HG03521 (cell line): ENCODE measurements at regions not wholly inside any gene's neighbourhood (a gene's known extent, or its start where the extent isn't known, plus 50 kb on each side); places are given as distances from the start of the nearest gene placed in this dataset.
"Not testable (repeated sequence)": the region's sequence is repeated elsewhere in the genome, so short reads cannot be mapped to it uniquely, and the experiment has no call there.

Source experiments
- ATAC-seq: cut with Tn5 transposase; IDR thresholded peaks from one replicate; pipeline ENCODE4 v1.9.1; 2021; ENCODE audit warnings: mild to moderate bottlenecking, moderate library complexity; ENCODE audit not compliant: unreplicated experiment

DNA sequence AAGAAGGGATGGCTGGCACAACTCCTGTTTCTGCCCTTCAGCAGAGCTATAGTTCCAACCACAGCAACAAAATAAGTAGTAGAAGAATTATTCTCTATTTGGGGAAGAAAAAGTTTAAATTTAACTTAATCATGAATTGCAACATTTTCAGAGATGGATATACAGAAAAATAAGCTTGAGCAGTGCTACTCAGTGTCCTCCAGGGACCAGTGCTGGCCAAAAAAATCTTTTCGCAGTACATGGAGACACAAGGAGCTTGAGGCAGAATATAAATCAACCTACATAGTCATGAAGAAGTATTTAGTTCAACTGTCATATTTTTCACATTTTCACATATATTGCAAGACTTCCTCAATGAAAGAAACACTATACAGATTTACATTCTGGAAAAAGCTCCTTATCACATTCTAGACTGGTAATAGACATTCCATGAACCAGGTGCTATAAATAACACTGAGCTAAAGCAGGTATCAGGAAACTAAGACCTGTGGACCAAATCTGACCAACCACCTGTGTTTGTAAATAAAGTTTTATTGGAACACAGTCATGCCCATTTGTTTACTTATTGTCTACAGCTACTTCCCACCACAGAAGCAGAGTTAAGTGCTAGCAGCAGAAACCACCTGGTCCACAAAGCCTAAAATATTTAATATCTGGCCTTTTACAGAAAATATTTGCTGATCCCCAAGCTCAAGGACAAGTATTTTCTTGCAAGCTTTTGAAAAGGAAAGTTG, 101.9 kb downstream of the RGS21 start:
- ATAC-seq = no peak

DNA sequence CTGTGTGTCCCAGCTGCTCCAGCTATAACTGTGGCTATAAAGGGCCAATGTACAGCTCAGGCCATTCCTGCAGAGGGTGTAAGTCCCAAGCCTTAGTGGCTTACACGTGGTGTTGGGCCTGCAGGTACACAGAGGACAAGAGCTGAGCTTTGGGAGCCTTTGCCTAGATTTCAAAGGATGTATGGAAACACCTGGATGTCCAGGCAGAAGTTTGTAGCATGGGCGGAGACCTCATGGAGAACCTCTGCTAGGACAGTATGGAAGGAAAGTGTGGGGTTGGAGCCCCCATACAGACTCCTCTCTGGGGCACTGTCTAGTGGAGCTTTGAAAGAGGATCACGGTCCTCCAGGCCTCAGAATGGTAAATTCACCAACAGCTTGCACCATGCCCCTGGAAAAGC, 113.9 kb downstream of the RGS21 start:
- no peak for ATAC-seq

DNA sequence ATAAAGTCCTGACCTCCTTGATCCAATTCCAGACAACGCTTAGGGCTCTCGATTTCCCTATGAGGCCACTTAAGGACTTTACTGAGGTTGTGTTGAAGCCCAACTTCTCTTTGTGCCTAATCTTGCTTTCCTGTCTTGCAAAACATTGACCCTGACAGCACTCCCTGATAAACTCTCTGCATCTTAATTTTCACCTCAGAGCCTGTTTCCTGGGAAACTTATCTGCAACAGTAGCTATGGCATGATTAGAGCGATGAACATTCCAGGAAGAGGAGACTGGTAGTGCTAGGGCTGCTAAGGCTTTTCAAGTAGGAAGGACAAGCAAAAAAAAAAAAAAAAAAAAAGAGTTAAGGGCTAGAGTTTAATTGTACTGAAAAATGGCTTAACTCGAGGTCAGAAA, 118.9 kb downstream of the RGS21 start:
- ATAC-seq = no peak

DNA sequence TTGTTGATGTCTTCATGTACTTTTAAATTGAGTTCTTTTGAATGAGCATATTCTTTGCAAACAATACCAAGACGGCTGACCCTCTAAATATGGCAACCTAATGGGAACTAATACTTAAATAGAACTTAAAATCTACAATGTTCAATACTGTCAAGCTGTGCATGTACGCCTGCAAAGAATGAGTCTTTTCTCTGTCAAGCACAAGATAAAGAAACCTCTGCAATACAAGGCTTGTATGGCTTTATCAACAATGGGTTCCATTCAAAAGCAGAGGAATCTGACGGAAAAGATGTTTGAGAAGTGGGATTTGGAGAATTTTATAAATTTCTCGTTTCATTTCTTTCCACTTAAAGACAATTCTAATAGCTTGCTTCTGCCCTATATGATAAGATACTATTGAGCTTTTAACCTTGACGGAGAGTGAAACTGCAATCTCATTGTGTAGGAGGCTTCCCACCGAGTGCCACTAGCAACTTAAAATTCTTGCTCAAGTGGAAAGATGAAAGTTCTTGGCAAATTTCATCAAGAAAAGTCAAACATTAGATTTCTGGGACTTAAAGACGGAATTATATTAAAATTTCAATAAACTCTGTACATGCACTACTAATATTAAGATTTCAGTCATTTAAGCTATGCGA, 119.8 kb downstream of the RGS21 start:
- ATAC-seq = no peak

DNA sequence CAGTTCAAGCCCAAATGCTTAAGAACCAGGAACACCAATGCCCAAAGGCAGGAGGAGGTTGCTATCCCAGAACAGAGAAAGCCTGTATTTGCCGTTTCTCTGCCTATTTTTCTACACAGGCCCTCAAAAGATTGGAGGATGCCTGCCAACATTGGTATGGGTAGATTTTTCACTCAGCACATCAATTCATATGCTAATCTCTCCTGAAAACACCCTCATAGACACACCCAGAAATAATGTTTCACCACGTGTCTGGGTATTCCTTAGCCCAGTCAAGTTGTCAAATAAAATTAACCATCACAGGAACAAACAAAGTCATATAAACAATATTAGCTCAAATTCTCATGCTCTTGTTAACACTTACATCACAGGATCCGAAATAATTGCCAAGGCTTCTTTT, 121.9 kb downstream of the RGS21 start:
- ATAC-seq = no peak

DNA sequence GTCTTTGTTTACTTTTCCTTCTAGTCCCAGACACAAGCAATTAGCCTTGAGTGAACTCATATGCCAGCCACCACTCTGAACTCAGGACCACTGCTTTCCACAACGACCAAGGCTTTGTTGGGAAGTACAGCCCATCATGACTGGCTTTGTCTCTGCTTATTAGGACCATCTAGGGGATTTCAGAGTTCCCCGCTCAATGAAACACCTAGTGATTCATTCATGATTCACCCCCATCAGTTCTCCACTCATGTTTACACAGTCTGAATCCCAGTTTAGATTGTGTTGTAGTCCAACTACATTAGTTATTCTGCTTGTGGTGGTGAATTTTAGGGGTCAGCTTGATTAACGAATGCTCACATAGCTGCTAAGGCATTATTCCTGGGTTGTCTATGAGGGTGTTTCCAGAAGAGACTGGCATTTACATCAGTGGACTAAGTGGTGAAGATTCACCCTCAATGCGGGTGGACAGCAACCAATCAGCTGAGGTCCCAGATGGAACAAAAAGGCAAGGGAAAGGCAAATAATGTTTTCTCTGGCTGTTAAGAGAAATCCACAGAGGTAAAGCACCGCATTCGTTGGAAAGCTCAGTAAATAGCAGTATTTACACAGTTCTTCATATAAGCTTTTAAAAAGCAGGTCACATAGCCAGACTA, 122.7 kb downstream of the RGS21 start:
- ATAC-seq = no peak

DNA sequence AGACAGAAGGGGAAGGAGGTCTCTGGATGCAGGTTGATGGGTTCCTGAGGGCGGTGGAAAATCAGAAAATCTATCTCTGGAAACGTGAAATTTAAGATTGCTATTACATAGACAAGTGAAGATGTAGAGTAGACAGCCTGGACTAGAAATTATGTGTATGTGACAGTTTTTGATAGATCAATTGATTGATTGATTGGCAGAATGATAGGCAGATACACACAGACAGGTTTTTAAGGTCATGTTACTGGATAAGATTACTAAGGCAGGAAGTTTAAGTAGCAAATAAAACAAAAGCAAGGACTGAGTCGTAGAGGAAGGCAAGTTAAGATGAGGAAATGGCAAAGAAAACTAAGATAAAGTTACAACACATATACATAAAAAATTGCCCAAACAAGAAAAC, 124.7 kb downstream of the RGS21 start:
- no peak for ATAC-seq

DNA sequence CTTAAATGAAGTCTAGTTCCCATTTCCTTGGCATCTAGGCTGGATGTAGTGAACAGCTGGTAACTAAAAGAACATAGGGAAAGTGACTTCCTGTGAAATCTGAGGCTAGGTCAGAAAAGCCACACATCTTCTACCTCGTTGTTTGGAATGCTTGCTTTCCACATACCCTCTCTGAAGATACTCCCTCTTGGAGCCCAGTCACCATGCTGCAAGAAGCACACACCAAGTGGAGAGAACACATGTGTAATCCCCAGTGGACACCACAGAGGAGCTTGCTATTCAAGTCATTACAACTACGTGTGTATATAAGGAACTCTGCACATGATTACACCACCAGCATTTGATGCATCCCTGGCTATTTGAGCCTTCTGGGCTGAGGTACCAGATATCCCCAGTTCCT, 125.9 kb downstream of the RGS21 start:
- no peak for ATAC-seq

DNA sequence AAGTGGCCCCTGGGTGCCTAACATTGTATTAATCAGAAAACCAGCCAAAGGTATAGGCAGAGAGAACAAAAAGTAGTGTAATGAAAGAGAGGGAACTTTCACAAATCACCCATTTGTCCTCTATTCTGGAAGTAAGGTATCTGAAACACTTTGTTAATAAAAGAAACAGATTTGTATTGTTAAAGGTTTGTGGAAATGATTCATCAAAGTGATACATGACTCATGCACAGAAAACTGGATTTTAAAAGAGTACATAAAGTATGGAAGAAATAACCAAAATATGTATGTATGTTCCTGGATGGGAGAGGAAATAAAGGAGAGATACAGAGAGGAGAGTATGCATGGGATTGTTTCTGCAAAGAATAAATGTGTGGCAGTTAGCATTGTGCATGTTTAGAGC, 126.8 kb downstream of the RGS21 start:
- ATAC-seq = no peak

DNA sequence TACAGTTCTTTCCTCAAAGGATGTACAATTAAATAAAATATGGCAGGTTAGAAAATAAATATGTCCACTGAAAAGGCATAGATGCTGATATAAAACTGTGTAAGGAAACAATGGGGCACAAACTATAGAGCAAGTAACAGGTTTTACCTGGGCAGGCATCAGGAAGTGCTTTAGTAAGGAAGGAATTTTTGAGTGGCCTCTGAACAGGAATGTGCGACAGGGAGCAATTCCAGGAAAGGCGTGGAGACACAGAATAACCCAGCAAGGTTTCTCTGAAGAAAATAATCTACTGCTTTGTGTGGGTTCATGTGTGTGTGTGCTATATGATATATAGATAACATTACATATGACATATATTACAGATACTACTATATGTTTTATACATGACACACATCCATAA, 128.4 kb downstream of the RGS21 start:
- ATAC-seq = no peak

DNA sequence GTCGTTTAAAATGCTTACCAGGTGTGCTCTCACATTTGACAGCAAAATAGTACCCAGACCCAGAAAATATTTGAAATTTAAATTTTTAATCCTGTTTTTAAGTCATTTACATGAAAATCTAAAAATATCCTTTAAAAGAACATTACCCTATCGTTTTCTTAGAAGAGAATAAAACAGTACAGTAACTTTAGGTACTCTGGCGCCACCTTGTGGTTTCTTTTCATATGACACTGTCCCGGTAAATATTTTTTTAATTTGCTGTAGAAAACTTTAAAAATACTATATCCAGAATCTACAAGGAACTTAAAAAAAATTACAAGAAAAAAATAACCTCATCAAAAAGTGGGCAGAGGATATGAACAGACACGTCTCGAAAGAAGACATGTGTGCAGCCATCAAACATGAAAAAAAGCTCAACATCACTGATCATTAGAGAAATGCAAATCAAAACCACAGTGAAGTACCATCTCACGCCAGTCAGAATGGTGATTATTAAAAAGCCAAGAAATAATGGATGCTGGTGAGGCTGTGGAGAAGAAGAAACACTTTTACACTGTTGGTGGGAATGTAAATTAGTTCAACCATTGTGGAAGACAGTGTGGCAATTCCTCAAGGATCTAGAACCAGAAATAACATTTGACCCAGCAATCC, 129.2 kb downstream of the RGS21 start:
- peak; percentile 71 for ATAC-seq

DNA sequence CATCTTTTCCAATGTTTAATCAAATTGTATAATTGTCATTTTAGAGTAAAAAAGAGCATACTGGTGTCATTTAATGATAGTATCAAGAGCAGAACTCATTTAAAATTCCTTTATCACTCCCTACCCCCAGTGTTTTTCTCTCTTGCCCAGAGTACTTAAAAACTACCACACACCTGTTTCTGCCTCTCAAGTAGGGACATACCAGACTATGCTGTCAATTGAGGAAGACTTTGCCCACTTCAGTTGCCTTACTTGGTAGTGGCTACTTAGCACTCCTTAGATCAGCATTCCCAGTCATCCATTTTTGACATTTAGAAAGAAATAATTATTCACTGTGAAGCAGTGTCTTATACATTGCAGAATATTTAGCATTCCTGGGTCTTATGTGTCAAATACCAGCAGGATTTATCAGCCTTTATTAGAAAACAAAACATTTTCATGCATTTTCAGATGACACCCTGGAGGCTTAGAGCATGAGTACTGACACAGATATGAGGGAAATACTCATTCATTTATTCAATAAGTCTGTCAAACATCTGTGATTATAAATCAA, 127.5 kb upstream of the RGS1 start:
- no peak for ATAC-seq

DNA sequence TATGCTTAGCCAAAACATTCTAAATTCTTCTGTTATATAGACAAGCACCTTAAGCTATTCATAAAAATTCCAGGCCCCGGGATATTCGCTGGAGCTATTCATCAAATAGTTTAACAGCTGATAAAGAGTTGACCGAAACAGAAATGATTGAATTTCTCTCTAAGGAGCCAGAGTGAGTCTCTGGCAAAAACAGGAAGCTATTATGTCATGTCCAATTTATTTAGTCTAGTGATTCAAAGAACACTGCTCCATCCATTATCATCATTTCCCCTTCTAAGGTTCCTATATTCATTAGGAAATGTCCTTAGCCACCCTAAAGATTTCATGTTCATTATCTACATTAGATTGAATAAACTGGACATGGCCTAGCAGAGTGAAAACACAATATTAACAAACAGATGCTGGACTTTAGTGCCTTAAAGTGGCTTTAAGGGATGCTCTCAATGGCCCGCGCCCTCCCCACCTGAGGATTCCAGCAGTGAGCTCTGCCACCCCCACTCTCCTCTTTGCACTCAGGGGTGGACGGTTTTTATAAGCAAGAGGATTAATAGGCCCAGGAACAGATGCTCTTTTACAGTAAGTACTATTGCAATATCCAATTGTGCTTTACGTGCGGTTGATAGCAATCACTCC, 122.1 kb upstream of the RGS1 start:
- ATAC-seq = no peak

DNA sequence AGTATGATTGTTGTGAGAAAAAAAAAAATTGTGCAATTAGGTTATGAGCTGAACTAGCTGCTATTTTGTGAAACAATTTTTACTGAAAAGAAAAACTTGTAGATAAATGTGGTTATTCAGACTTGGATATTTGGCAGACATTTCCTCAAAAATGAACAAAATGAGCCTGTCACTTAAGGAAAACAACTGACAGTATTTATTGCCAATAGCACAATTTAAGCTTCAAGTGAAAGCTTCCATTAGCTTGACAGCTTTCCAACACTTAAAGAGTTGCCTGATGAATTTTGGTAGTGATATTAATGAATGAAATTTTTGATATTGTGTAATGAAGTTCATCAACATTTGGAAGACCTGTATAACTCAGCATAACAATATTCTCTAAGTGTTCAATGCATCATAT, 116.1 kb upstream of the RGS1 start:
- no peak for ATAC-seq

DNA sequence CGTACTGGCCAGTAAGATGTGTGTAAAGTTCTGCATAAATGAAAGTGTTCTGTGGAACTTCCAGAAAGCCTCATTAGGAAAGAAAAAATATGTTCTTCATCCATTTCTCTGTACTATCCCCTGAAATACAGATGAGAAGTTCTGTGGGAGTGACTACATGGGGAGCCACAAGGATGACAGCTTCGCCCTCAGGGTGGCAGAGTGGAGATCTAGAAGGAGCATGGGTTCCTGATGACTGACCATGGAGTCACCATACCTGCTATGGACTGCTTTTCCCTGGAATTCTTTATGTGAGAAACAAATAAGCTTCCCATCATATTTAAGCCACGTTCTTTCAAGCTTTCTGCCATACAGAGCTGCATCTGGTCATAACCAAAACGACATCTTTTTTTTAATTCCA, 113.9 kb upstream of the RGS1 start:
- ATAC-seq = no peak

DNA sequence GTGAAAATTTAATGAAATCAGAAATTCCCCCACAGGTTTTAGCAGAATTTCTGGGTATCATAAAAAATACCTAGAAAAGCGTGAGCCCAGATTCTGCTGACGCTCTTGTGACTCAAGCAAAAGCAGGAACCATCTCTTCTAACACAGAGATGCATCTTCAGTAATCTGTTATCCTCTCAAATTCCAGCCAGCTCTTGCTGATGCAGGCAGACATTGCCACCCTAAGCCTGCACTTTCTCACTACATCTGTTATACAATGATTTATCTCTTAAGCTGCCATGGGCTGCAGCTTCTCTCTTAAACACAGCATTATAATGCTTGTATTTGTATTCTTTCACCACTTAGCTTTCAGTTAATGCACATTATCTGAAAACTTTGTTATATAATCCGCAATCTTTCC, 113.0 kb upstream of the RGS1 start:
- no peak for ATAC-seq

DNA sequence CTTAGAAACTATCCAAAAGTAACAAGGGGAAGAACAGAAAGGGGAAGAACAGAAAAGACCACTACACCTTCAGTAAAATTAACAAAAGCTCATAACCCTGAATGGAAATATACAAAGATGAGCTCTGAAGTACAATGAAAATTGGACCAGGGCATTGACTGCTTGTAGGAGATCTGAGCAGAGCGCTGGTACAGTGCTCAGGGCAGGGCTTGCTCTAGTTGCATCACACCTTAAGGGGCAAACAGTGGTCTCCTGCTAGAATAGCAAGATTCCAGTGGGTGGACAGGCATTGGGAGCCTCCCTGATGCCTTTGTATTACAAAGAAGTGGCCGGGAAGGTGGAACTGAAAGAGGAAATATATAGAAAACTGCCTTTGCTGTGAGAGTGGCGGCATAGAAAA, 111.9 kb upstream of the RGS1 start:
- no peak for ATAC-seq

DNA sequence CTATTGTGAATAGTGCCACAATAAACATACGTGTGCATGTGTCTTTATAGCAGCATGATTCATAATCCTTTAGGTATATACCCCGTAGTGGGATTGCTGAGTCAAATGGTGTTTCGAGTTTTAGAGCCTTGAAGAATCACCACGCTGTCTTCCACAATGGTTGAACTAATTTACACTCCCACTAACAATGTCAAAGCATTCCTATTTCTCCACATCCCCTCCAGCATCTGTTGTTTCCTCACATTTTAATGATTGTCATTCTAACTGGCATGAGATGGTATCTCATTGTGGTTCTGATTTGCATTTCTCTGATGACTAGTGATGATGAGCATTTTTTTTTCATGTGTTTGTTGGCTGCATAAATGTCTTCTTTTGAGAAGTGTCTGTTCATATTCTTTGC, 110.4 kb upstream of the RGS1 start:
- ATAC-seq = not testable (repeated sequence)

DNA sequence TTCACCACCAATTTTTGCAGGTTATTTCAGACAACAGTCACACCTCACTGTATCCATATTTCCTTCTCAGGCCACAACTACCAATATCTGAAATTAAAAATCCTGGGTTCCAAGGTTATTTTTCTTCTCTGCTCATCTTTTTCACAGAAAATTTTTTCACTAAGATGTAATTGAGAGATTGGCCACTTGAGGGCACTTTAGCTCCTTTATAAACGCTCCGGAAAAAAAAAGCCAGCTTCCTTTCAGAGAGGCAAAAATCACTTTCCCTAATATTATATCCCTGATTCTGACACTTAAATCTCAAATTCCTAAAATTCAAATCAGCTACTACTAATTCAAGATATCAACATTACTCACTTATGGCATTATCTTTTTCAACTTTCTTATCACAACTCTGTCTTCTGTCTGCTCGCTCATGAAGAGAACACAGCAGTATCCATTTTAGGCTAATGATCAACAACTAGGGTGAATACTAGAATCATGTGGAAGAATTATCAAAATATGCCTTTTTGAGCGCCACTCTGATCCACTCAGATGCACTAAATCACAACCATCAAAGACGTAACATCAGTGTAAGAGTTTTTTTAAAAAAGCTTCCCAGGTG, 101.4 kb upstream of the RGS1 start:
- ATAC-seq = no peak

DNA sequence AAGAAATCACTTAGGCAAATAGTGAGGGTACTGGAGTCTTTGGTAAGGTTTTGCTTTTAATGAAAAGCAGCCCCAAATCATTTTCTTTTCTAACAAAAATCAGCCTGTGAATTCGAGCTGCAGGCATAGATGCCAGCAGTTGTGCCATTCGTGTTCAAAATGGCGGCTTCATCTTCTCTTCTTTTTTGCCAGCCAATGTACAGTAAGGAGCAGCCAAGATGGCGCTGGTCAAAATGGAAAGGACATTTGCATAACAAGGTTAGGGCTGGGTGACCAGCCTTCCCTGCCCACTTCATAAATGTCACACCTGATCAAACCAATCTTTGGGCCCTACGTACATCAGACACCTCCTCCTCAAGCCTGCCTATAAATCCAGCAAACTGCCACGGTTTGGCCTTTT, 100.2 kb upstream of the RGS1 start:
- no peak for ATAC-seq

DNA sequence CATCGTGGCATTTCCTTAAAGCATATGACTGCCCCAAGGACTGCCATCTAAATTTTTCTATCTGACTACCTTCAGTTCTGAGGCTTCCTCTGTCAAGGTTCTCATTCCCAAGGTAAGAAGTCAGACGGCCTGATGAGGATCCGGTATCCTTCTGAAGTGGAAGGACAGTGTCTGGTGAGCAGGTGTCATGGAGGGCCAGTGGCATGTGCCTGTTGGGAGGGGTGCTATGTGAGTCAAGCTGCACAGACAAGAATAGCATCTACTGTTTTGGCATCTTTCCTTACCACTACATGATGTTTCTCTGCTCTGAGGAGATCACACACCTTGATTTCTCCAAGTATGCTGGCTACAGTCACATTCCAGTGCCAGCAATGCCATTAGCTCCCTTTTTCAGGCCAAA, 99.6 kb upstream of the RGS1 start:
- no peak for ATAC-seq
